T follicular helper cell (primary cell): ENCODE measurements at regions not wholly inside any gene's neighbourhood (a gene's known extent, or its start where the extent isn't known, plus 50 kb on each side); places are given as distances from the start of the nearest gene placed in this dataset.
"Not testable (repeated sequence)": the region's sequence is repeated elsewhere in the genome, so short reads cannot be mapped to it uniquely, and the experiment has no call there.

Source experiments
- DNase-seq: peaks from one replicate; pipeline ENCODE4 v3.0.0-alpha.2; 2020; ENCODE audit warnings: low read depth

DNA sequence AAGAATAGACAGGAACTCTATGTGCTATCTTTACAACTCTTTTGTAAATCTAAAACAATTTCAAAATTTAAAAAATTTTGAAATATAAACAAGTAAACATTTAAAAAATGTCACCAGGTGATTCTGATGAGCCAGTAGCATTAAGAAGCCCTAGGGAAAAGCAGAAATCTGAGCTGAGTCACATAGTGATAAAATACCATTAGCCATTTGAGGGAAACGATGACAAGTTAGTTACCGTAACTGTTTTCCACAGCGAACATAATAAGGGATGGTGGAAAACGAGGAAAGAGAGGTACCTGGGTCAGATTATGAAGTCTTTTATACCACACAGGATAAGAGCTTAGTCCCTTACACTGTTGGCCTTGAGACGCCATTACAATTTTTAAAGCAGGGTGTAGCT, 55.5 kb downstream of the PRR15 start:
- no peak for DNase-seq

DNA sequence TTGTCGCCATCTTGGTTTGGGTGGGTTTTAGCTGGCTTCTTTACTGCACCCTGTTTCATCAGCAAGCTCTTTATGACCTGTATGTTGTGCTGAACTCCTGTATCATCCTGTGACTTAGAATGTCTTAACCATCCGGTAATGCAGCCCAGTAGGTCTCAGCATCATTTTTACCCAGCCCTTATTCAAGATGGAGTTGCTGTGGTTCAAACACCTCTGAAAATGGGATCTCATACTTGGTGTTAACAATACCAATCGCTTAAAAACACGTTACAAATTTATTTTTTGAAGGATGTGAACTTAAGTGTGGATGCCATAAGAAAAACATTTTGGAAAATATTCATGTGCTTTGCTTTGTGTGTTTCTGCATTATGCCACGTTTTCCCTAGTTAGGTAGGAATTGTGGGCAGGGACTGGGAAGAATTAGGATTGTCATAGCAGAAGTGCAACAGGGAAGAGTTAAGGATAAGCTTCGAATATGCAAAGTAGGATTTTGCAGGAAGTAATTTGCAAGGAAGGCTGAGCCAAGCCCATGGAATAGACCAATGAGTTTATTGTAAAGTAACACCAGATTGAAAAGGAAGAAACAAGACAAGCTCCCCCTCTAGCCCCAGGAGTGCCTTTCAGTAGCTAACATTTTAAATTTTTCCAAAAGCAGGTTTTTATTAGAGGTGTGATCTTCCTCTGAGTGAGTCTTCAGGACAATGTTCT, 56.4 kb downstream of the PRR15 start:
- DNase-seq: no peak

GRCh38 chr7:29620556-29620930, 56.9 kb downstream of the PRR15 start:
- no peak for DNase-seq

GRCh38 chr7:29622335-29623265, 59.0 kb downstream of the PRR15 start:
- no peak for DNase-seq

GRCh38 chr7:29623973-29624372, 60.3 kb downstream of the PRR15 start:
- no peak for DNase-seq

DNA sequence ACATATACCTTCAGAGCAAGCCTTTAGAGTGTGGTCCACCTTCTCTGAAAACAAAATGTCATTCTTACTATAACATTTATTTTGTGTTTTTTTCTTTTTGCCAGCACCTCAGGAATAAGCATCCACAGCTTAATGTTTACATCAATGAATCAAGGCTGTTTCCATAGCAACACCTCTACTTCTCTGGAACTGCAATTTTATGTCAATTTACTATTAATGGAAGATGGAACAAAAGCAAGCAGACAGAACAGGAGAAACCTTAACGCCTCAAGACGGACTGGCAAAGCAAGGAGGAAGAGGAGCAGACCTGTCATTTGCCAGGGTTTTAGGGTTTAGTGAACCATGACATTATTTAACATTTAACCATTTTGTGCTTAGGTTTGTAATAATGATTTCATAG, 63.1 kb downstream of the PRR15 start:
- no peak for DNase-seq

DNA sequence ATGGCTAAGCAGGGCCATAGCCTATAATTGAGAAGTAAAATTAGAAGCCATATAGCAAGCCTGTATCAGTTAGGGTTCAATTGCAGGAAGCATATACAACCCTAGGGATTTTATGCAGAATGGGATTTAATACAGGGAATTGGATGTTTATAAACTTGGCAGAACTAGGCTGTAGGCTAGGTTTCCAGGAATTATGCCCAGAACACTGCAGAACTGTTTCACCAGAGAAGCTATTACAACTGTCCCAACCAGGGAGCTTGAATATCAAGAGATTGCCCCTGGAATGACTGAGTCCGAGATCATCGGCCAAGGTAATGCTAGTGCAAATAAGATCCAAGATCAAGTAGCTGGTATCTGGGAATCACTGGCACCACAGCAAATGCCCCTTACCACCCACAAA, 64.0 kb downstream of the PRR15 start:
- no peak for DNase-seq

DNA sequence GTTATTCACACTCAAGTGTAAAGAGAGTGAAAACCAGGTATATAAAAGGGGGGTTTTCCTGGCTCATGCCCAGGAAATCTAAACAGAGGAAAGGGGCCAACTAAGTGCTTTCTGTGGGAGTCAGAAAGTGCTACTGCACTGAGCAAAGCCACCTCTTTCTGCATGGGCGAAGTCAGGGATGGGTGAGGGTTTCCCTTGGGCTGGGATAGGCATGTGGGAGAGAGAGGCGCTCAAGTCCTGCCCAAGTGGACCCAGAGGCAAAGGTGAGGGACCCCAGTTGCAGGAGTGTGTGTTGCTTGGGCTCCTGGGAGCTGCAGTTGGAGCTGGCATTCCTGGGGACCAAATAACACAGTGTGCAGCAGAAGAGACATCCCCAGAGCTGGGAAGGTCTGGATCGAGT, 65.9 kb downstream of the PRR15 start:
- DNase-seq: no peak

DNA sequence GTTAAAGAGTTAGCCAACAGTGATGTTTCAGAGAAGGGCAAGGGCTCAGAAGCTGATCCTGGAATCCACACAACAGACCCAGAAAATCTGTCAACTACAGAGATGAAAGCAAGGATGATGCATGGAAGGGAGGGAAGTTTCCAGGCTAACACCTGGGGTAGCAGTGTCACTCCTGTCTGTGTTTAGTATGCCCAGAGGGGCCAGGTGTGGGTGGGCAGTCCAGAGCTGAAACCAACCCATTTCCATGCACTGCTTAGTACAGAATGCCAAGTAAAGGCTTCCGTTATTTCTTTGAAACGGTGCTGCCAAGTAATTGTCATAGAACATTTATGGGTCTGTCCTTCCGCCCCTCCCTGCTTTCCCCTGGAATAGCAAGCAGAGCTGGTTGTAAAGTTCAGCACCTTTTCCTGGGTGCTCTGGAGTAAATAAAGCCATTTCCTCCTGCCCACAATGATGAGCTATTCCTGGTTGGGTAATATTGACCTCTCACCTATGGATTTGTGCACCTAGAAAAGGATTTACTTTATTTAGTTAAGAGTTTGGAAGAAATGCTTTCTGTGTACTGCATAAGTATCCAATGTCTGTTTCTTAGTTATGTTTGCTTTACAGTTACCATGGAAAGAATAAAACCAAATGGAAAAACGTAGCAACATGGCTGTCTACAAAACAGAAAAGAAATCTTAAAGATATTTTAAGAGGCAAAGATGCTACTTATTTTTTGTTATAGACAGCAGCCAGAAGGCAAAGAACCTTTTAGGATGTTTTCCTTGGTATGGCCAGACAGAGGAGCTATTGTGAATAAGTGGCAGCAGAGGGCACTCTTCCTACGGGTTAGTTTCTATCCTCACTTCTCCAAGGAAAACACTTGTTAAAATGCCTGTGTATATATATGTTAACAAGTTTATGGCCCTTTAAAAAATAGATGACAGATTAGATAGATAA, 71.7 kb downstream of the PRR15 start:
- not testable (repeated sequence) for DNase-seq

DNA sequence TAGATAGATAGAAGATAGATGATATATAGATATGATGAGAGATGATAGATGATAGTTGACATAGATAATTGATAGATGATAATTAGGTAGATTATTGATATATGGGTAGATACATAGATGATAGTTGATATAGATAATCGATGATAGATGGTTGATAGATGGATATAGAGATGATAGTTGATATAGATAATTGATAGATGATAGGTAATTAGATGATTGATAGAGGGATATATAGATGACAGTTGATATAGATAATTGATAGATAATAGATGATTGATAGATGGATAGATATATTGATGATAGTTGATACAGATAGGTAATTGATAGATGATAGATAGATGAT, 72.3 kb downstream of the PRR15 start:
- DNase-seq: no peak

- DNase-seq: no peak
Observed at GRCh38 chr7:29637374-29637773, 73.7 kb downstream of the PRR15 start.

GRCh38 chr7:29638841-29639240, 75.2 kb downstream of the PRR15 start:
- DNase-seq: not testable (repeated sequence)

GRCh38 chr7:29639386-29639785, 75.8 kb downstream of the PRR15 start:
- no peak for DNase-seq

DNA sequence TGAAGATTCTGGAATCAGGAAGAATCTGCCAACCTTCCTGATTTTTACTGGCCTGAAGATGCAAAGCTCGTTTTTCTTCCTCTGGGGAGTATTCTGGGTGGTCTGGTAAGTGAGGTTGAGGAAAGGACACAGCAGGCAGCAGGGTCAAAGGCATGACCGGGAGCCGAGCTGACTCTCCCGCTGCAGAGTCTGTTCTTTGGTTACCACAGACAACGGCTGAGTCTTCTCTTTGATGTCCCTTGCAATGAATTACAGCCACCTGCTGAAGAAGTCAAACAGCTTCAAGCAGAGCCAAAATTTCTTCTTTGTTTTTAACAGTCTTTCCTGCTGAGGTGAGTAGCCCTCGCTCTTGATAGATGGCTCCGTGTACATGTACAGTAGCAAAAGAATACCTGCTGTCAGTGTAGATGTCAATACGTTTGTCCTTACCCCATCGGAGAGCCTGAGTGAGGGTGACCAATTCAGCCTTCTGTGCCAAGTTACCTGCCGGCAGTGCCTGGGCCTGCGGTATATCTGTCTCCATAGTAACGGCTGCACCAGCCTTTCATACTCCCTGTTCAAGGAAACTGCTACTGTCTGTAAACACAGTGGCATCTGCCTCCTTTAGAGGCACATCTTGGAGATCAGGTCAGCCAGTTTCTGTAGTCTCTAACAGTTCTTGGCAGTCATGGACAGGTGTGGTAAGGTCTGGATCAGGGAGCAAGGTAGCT, 76.4 kb downstream of the PRR15 start:
- DNase-seq: no peak

- DNase-seq: no peak
Observed at GRCh38 chr7:29641651-29642050, 78.0 kb downstream of the PRR15 start.

- no peak for DNase-seq
Observed at GRCh38 chr7:29642494-29643155, 79.0 kb downstream of the PRR15 start.

DNA sequence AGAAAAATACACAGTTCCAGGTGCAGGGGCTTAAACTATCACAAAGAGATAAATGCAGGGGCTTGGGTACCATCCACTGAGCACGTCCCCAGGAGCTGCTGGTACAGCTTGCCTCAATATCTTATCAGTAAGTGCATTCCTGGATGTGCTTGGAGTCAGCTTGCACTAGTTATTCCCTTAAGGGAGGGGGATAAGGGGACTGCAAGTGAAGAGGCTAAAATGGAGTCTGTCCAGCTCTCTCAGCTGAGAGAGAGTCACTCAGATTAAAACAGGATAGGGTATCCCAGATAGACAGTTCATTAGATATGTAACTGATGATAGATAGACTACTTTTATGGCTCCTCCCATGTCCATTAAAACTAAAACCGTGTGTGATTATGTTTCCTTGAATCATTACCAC, 82.5 kb downstream of the PRR15 start:
- not testable (repeated sequence) for DNase-seq

DNA sequence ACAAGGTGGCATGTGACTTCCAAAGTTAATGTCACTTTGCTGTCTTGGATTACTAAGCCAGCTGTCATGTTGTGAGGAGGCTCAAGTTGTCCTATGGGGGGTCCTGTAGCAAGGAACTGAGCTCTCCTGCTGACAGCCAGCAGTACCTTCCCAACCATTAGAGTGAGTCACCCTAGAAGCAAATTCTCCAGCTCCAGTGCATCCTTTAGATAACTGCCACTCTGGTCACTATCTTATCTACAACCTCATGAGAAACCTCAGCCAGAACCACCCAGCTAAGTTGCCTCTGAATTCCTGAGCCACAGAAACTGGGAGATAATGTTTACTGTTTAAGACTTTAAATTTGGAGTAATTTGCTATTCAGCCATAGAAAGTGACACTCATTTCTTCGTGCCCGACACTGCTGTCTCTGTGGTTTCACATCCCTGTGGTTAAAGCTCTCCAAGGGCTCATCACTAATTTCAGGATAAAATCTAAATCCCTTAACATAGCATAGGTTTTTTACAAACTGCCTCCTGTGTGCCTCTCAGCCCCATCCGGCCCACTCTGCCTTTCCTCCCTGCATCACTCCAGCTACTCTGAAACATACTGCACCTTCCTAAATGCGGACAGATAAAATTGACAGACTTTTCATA, 83.5 kb downstream of the PRR15 start:
- DNase-seq: no peak

GRCh38 chr7:29647691-29648210, 84.1 kb downstream of the PRR15 start:
- DNase-seq: not testable (repeated sequence)

GRCh38 chr7:29649028-29649716, 85.5 kb downstream of the PRR15 start:
- DNase-seq: no peak
